ENCODE measurements at regions not wholly inside any gene's neighbourhood (a gene's known extent, or its start where the extent isn't known, plus 50 kb on each side); places are given as distances from the start of the nearest gene placed in this dataset.

- DNase-seq (ENCODE audit: low read depth), result peak; percentile 1
Observed at GRCh38 chr12:100675432-100675831, 101.9 kb downstream of the GAS2L3 start.

DNA sequence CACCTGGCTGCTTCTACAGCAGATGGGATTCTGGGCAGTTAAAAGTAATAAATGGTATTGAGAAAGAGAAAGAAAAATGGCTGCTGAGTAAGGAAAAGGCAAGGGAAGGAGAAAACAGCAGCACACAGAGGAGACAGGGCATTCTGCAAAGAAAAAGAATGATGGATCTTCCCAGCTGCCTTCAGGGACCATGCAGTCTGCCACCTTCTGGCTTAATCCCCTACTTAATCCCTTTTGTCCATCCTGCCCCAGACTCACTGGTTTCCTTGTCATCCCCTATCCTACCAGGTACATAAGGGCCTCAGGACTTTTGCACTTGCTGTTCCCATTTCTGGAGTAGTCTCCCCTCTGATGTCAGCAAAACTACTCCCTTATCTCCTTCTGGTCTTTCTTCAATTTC, 107.6 kb downstream of the GAS2L3 start:
- no peak for DNase-seq (ENCODE audit: low read depth)

DNA sequence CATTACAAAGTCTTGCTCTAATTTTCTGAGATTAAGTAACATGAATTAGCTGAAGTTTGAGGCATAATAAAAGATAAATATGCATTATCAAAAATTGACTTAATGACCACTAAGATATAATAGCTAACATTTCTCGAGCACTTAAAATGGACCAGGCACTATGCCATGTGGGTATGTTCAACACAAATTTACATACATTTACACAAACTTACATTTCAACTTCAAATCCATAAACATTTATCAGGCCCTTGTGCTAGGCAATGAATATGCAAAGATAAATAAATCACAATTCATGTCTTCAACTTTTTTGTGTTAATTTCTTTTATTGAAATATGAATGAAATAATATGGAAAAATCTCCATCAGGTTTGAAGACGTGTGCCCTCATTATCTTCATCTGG, 108.7 kb downstream of the GAS2L3 start:
- DNase-seq (ENCODE audit: low read depth), result no peak

DNA sequence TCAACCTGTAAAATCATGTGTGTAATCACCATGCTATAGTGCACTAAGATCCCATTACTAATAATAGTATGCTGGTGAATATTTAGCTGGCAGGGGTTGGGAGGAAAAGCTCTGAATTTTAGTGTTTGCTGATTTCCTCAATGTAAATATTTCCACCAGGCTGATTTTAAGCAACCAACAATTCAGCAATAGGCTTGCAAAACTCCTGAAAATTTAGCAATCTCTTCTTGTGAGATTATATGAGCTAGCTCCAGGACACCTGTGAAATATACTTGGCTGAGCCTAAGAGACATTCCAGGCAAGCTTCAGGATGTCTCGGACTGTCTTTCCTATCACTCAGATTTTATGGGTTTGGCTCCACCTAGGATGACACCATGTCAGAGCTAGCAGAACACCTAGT, 106.9 kb upstream of the ANO4 start:
- DNase-seq (ENCODE audit: low read depth), result no peak

GRCh38 chr12:100688451-100688864, 106.1 kb upstream of the ANO4 start:
- DNase-seq (ENCODE audit: low read depth), result no peak

GRCh38 chr12:100692502-100692901, 102.1 kb upstream of the ANO4 start:
- no peak for DNase-seq (ENCODE audit: low read depth)

DNA sequence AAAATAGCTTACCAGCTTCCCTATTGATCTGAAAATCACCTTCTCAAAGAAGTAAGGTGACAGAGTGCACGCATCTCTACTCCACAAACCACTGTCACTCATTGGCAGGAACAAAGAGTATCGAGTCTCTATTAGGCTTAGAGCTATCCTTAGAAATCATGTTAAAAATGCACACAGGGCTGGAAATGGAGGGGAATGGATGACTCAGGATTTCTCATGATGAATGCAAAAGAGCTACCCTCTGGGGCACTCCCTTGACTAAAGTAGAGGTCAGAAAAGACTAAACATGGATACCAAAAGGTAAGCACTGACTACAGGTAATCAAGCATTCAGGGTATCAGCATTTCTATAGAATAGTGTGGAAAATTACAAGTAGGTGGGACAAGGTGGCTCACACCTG, 96.1 kb upstream of the ANO4 start:
- DNase-seq (ENCODE audit: low read depth), result no peak

GRCh38 chr12:100699209-100699608, 95.4 kb upstream of the ANO4 start:
- no peak for DNase-seq (ENCODE audit: low read depth)

DNA sequence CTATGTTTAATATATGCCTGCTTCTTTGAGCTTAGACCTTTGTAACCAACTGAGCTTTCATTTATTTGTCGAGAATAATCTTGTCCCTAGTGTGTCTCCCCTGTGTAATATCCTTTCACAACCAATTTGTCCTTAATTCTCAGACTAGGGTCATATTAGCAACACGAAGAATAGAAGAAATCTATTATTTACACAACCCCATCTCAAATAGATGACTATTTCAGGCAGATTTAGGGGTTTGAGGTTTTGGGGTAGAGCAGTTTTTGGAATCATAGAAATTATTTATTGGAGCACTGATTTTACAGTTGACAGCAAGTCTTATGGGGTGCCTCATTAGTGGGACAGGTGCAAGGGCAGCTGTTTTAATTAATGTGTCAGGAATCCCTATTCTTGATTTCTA, 91.2 kb upstream of the ANO4 start:
- no peak for DNase-seq (ENCODE audit: low read depth)

- DNase-seq (ENCODE audit: low read depth), result no peak
Observed at GRCh38 chr12:100703868-100704267, 90.7 kb upstream of the ANO4 start.

GRCh38 chr12:100706033-100706432, 88.5 kb upstream of the ANO4 start:
- peak; percentile 48 for DNase-seq (ENCODE audit: low read depth)

DNA sequence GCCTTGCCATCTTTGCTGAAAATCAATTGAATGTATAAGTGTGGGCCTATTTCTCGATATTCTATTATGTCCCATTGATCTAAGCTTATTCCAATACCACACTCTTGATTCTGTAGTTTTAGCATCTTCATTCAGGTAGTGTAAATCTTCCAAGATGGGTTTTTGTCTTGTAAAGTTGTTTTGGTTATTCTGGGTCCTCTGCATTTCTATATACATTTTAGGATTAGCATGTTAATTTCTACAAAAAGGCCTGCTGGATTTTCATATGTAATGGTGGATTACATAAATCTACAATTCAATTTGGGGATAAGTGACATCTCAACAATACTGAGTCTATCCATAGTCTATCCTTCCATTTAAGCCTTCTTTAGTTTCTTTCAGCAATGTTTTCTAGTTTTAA, 86.0 kb upstream of the ANO4 start:
- no peak for DNase-seq (ENCODE audit: low read depth)

- no peak for DNase-seq (ENCODE audit: low read depth)
Observed at GRCh38 chr12:100715976-100716944, 78.3 kb upstream of the ANO4 start.

DNA sequence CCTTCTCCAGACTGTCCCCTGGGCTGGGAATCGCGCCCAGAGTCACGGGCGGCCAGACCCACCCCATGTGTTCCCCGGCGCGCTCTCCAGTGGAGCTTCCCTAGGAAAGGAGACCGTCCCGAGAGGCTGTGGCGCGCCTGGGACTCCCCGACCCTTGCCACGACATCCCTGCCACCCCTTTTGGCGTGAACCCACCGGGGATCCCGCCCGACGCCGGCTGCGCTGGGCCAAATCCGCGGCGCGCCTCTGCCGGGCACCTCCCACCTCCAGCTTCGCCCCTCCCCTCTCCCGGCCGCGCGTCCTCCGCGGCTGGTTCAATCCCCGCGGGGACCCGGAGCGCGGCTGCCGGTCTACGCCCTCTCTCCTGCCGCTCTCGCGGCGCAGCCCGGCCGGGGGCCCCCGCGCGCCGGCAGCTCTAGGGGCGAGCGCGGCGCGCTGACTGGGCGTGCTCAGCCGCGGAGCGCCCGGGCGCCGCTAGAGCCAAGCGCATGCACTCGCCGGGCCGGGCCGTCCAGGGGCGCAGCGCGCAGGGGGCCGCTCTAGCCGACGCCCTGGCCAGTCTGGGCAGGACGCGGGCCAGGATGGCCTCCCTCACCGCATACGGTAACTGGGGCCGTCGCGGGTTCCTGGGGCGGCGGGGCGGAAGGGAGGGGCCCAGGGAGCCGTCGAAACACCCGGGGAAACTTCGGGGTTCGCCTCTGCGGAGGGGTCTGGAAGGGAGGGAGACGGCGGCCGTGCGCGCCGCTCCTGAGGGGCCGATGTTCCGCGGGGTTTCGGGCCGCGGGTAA, 77.4 kb upstream of the ANO4 start:
- DNase-seq (ENCODE audit: low read depth), result no peak

- no peak for DNase-seq (ENCODE audit: low read depth)
Observed at GRCh38 chr12:100717733-100718067, 76.9 kb upstream of the ANO4 start.

- DNase-seq (ENCODE audit: low read depth), result no peak
Observed at GRCh38 chr12:100718187-100718586, 76.4 kb upstream of the ANO4 start.

DNA sequence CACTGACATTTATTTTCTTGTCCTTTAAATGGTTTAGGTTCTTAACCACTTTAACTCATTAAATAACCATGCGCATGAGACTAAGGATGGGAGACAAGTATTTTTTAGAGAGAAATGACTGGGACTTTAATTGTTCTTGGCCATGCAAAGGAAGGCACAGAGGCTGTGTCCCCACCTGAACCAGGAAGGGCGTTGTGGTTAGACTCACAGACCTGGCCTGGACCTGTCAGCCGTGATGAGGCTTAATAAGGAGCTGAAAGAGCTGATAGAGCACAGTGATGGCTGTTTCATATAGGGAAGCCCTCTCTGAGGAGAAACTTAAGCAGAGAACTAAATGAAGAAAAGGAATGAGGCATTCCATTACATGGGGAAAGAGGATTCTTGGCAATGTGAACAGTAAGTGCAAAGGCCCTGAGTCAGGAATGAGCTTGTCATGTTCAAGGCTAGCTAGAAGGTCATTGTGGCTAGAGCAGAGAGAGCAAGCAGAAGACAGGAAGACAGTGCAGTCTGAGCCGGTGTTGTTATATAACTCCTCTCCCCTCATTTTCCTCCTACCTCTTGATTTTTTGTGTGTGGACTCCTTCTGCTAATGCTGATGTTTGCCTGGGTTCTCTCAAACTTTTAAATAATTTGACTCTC, 74.4 kb upstream of the ANO4 start:
- DNase-seq (ENCODE audit: low read depth), result no peak

GRCh38 chr12:100721169-100721568, 73.4 kb upstream of the ANO4 start:
- no peak for DNase-seq (ENCODE audit: low read depth)

DNA sequence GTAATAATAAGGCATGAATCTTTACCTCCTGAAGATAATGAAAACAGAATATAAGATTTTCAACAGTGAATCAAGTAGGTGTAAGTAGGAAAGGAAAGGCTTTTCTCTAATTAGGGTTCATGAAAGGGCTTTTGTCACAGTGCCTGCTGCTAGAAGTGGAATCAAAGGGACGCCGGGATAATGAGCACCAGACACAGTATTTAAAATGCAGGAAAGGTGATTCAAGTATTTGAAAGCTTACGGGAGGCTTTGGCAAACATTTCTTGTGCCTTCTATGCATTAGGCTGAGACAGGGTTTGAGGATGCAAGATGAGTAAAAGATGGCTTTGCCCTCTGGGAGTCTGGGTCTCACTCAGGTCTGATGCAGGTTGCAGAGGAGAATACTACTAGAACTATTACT, 70.5 kb upstream of the ANO4 start:
- no peak for DNase-seq (ENCODE audit: low read depth)

GRCh38 chr12:100733817-100734593, 60.6 kb upstream of the ANO4 start:
- DNase-seq (ENCODE audit: low read depth), result no peak

DNA sequence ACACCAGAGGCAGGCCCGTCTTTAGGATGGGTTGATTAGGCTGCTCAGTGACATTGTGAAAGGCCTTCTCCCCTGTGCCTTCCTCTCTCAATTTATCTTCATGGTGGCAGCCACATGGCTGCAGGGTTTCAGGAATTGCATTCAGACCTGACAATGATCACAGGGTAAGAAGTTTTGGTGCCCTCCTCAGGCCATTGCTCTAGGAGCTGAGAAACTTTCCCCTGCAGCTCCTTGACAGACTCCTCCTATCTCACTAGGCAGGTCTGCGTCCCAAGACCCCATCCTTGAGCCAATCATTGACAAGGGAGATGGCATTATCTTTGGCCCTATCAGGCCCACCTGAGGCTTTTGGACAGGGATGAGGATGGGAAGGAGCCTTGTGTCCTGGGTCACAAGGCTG, 57.4 kb upstream of the ANO4 start:
- no peak for DNase-seq (ENCODE audit: low read depth)

- no peak for DNase-seq (ENCODE audit: low read depth)
Observed at GRCh38 chr12:100738086-100738485, 56.5 kb upstream of the ANO4 start.

Measured in fibroblast of the conjunctiva (primary cell).